SK-N-MC (cell line): ENCODE measurements at regions not wholly inside any gene's neighbourhood (a gene's known extent, or its start where the extent isn't known, plus 50 kb on each side); places are given as distances from the start of the nearest gene placed in this dataset.

ENCODE experiments used
- EZH2 ChIP-seq: fragments of 200-600 bp; sonication (generic); IDR thresholded peaks from one replicate; pipeline ENCODE4 v1.6.1; 2017; ENCODE audit warnings: antibody characterized with exemption
- FOXP2 ChIP-seq: optimal IDR thresholded peaks from 2 replicates; pipeline ENCODE3; 2011; ENCODE audit warnings: mild to moderate bottlenecking, moderate library complexity; ENCODE audit not compliant: insufficient read depth; ENCODE audit errors: extremely low read length, control extremely low read depth
- POLR2AphosphoS5 ChIP-seq: IDR thresholded peaks from 2 replicates; pipeline ENCODE4 v1.6.1; 2012; ENCODE audit warnings: mild to moderate bottlenecking, low read depth, low read length, borderline replicate concordance

DNA sequence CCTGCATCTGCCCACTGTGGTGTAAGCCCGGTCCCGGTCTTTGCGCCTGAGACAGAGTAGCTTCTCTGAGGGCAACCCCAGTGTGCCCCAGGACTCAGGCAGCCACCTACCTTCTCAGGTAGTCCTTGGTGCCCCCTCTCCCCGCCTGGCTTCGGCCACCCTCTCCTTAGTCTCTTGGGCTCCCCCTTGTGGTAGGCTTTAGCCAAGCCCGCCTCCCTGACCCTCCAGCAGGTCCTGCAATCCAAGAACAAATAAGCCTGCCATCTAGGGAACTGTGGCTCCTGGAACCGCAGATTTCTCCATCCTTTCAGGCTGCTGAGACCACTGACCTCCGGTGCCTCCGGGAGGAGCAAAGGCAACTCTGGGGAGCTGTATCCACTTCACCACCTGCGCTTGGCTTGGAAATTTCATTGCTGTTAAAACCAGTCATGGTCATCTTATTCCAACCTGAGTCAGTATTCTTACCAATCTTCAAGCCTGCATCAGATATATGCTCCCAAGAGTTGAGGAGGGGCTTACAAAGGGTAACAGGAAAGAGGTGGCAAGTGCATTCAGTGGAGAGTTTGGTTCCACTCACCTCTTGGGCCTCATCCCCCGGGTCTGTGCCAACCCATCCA lies 52.8 kb upstream of the TENM4 start:
- no peak for TF ChIP-seq POLR2AphosphoS5
- no peak for TF ChIP-seq EZH2
- TF ChIP-seq FOXP2 = no peak
